GM19023 (cell line): ENCODE measurements at regions not wholly inside any gene's neighbourhood (a gene's known extent, or its start where the extent isn't known, plus 50 kb on each side); places are given as distances from the start of the nearest gene placed in this dataset.

Source experiments
- ATAC-seq: cut with Tn5 transposase; IDR thresholded peaks from one replicate; pipeline ENCODE4 v1.9.1; 2021; ENCODE audit warnings: mild to moderate bottlenecking, moderate library complexity; ENCODE audit not compliant: unreplicated experiment

DNA sequence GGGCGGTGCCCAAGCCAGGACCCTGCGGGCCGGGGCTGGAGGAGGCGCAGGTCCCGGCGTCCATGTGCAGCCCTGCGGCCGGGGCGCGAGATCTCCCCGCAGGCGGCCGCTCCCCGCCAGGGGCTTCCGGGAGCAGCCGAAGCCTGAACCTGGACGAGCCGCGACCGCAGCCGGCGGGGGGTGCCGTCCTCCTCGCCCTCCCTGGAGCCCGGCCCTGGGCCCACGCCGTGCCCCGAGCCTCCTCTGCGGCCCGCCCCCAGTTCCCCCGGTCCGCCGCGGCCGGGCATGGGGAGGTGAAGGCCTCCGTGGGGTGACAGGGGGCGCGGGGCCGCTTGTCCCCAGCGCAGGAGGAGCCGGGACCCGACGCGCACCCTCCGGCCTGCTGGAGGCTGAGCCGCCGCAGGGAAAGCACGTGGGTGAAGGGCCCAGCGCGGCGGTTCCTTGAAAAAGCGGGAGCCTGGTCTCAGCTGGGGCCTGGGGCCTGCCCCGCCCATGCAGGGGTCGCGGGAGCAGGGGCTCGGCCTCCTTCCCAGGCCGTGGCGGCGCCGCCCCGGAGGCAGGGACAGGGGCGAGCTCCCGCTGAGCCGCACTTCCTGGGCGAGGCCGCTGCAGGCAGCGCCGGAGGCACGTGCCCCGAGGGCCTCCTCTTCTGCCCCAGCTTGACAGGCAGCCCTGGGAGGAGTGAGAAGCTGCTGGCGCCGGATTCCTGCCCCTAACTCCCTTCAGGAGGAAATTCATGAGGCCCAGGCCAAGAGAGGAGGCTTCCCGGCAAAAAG is 55.6 kb upstream of the PPP2R5C start:
- no peak for ATAC-seq

DNA sequence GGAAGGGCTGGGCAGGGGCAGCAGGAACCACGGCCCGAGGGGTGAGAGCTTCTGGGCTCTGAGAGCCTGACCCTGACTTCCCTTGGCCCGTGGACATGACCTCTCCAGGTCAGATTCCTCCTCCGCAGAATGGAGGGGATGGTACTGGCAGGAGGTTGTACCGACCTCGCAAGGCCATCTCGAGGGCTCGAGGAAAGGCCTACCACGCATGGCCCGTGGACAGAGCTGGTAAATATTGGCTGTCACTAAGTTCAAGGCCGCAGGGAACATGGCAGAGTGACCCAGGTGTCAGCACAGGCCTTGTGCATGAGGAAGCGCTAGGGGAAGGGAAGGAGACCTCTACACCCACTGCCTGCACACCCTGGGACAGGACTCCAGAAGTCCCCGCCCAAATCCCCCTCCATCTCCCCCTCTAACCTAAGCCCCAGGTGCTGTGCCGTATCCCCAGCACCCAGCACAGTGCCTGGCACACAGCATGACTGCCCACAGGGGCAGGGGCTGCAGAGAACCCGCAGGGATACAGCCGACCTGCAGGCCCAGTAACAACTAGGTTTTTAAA is 54.9 kb upstream of the PPP2R5C start:
- no peak for ATAC-seq

DNA sequence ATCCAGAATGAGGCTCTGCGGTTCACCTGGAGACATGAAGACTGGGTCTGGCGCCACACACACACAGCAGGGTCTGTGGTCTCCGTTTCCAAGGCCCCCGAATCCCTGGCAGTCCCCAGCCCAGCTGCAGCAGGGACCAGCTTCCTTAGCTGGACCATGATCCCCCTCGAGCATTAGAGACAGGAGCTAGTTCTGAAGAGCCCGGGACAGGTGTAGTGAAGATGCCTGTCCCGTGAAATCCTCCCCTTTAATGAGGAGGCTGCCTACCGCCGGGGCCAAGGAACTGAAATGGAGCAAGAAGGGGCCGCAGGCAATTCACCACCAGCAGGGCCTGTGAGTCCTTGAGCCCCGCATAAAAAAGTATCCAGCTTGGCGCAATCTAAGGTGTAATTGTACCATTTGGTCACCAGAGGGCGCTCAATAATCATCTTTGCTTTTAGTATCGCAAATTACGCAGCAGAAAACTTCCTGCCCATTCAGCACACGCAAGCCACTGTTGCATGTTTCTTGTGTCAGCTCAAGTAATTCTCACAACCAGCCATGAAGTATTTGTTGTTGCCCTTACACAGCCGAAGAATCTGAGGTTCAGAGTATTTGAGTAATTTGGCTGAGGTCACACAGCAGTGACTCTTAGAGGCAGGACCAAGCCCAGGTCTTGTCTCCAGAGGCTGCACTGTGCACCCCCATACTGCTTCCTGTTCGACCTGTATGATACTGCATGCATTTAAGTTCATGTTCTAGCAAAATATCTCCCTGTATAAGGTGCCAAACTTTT is 54.3 kb upstream of the PPP2R5C start:
- no peak for ATAC-seq

DNA sequence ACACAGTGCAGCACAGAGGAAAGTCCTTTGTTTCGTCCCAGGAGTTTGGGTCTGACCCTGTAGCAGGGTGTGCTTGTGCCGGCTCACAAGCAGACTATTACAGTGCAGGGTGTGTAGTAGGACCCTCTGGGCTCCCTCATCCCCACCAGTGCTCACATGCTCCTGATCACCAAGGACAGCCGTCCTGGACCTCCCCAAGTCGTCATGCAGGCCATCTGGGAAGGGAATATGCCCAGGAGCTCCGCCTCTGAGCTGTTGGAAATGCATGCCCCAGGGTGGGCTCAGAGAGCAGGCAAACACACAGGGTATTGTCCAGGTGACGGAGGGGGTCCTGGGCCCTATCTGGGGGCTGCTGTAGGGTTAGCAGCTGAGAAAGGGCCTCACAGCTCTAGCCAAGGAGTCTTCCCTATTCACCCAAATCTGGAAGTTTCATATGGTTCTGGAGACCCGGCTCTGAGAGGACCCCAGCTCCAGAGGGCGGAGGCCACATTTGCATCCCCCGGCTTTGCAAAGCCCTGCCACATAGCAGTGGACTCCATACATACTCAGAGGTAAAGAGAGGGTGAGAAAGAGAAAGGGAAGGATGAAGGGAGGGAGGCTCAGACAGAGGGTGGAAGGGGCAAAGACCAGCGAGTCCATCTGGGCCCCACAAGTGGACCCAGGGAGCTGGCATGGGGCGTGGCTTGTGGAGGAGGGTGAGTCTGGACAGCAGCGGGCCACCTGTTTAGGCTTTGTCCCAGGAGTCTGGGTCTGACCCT is 53.5 kb upstream of the PPP2R5C start:
- no peak for ATAC-seq

DNA sequence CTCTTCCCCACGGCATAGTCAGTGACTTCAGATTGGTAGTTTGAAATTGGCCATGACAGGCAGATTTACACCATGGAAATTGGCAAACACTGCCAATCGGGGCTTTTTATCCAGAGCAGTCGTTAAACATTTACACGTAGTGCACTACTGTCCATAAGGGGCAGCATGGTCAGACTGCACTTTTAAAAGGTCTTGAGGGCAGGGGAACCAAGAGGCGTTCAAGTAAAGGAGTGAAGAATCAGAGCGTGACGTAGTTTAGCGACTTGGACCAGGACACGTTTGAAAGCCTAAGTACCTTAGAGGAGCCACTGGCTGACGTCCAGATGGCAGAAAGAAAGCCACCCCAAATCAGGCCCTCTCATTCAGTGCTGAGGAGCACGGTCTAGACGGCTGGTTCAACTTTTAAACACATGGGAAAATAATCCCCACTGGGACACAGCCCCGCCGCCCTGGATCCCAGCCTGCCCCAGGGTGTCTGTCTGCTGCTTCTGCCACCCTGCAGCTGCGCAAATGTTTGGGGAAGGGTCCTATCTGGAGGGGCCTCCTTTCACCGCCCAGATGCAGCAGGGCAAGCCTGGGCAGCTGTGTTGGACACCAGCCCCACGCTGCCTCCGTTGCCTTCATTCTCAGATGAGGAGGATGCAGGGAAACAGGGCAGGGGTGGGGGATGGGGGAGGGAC is 52.5 kb upstream of the PPP2R5C start:
- no peak for ATAC-seq

DNA sequence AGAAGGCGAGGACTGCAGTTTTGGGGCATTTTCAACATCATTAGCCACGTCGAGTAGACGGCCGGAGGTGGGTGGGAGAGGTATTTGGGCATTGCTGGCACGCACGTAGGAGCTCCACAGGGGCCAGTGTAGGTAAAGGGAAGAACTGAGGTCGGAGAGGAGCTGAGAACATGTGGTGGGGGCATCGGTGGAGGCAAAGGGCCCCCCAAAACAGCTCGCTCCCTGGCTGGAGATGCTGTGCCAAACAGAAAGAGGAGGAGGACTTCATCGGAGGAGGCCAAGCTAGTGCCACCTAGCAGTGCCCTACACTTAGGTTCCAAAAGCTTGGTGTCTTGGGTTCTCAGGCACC is 52.0 kb upstream of the PPP2R5C start:
- no peak for ATAC-seq

DNA sequence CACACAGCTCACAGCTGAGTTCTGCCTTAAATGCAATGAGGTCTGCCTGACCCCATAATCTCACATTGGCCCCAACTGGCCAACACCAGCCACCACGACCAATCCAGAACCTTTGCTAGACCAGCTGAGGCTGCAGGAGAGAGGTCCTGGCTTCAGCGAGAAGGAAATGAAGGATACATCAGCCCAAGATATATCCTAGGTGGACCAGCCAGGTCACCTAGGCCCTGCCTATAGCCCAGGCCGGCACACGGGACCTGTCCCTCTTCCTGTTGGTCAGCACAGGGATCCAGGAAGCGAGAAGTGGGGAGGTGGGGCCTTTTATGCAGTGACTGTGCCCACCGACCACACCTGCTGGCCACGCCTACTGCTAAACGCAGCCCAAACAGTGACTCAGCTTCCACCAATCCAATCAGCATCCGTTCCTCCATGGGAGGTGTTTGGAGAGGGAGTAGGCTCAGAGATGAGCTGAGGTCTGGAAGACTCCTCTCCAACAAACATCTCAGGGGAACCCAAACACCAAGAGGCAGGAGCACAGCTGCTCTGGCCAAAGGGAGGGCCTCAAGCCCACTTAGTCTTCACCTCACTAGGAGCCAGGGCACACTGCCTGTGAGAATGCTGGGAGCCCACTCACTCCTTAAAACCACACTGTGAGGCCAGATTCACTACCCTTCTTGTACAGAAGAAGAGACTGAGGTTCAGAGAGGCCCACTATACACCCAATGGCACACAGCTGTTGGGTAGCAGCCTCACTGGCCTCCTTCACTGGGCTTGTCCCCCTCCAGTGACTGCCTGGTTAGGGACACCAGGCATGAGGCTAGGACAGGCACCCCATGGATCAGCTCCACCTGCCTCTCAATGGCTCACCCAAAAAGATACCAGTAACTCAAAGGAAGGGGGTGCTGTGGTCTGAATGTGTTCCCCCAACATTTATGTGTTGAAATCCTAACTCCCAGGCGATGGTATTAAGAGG is 51.3 kb upstream of the PPP2R5C start:
- ATAC-seq = no peak

DNA sequence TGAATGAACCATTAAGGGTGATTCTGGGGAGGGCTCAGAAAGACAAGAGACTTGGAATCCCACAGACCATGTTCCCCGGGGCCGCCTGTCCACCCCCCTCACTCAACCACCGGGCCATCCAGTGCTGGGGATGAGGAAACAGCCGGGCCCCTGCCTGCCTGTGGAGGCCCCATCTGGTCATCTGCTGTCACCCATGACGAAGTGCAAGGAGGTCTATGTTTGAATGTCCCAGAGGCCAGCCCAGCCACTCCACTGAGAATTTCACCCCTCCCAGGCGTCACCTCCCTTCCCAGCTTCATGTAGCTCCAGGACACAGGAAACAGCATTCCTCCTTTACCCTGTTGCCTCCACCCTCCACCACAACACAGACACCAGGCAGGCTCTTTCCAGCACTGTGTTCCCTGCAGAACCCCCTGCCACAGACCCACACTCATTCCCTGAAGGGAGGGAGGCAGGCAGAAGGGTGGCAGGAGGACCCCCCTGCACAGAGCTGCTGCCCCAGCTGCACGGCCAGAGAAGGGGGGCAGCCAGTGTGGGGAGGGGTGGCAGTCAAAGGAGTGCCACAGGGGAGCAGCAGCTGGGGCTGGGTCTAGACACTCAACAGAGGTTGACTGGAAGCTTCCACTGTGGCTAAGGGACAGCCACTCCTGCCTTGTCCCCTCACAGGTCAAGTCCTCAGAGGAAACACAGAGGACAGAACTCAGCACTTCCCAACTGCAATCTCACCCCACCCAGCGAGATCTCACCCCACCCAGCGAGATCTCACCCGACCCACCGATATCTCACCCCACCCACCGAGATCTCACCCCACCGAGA is 50.3 kb upstream of the PPP2R5C start:
- ATAC-seq = no peak
